ENCODE measurements at regions not wholly inside any gene's neighbourhood (a gene's known extent, or its start where the extent isn't known, plus 50 kb on each side); places are given as distances from the start of the nearest gene placed in this dataset.

DNA sequence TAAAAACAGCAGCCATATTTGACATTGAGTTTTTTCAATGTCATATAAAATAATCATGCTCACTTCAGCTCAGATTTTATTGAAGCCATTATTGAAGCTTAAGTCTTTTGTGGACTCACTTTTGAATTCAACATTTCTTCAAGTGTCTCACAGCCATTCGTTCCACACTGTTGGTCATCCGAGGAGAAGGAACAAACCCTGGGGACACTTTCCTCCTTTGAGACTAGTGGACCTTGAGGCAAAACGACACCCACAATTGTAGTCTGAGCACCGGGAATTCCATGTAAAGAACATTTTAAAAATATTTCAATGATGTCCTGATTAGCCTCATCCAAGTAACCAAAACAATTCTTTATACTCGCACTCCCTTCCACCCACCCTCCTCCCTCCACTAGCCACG lies 174.7 kb downstream of the CD47 start:
- no peak for TF ChIP-seq EZH2phosphoT487 (IDR thresholded peaks at IDR 0.05; ENCODE audit: insufficient read depth, low read depth)
- no peak for TF ChIP-seq EZH2 (IDR thresholded peaks at IDR 0.05; ENCODE audit: insufficient read depth, poor library complexity, severe bottlenecking)
